Neural crest cell (in vitro differentiated cells): ENCODE measurements at regions not wholly inside any gene's neighbourhood (a gene's known extent, or its start where the extent isn't known, plus 50 kb on each side); places are given as distances from the start of the nearest gene placed in this dataset.
A peak's percentile ranks its signal among the peaks of the same experiment; 100 is the strongest.

Experiments
- DNase-seq: peaks from one replicate; pipeline ENCODE4 v3.0.0; 2021; ENCODE audit warnings: low read depth, mixed read lengths, low spot score
- H3K27ac Mint-ChIP-seq: one replicate; pipeline ENCODE4 v1.8.0; 2021; ENCODE audit warnings: mild to moderate bottlenecking, mixed read lengths; ENCODE audit not compliant: unreplicated experiment
- H3K27me3 Mint-ChIP-seq: 2 replicates; pipeline ENCODE4 v1.8.0; 2021; ENCODE audit warnings: low read depth, mild to moderate bottlenecking, mixed read lengths
- H3K36me3 Mint-ChIP-seq: 2 replicates; pipeline ENCODE4 v1.8.0; 2021; ENCODE audit warnings: low read depth, mild to moderate bottlenecking, mixed read lengths
- H3K4me1 Mint-ChIP-seq: 2 replicates; pipeline ENCODE4 v1.8.0; 2021; ENCODE audit warnings: mixed read lengths
- H3K4me3 Mint-ChIP-seq: one replicate; pipeline ENCODE4 v1.8.0; 2021; ENCODE audit warnings: mild to moderate bottlenecking, mixed read lengths
- H3K9me3 Mint-ChIP-seq: 2 replicates; pipeline ENCODE4 v1.8.0; 2021; ENCODE audit warnings: mixed read lengths
- CTCF ChIP-seq: fragments of 200-600 bp; sonication (generic); conservative IDR thresholded peaks from 2 replicates; pipeline ENCODE4 v1.5.0; 2021; ENCODE audit warnings: antibody characterized with exemption, mild to moderate bottlenecking

- Mint-ChIP-seq H3K9me3 (peaks cover 6% of the 10 kb centered on the region), H3K27ac (no peak overlapping the region), H3K27me3 (no peaks in the 10 kb centered on the region), H3K4me3 (no peak overlapping the region), H3K36me3 (no peaks in the 10 kb centered on the region), H3K4me1 (peaks cover 4% of the 10 kb centered on the region)
- peak; percentile 55 for TF ChIP-seq CTCF
- DNase-seq: peak; percentile 12
These were observed 1028.6 kb downstream of the CDH9 start for GRCh38 chr5:26009742-26010141.

- H3K27me3 Mint-ChIP-seq: no peaks in the 10 kb centered on the region
- no peak for TF ChIP-seq CTCF
- DNase-seq: no peak
- H3K4me3 Mint-ChIP-seq: no peak overlapping the region
- H3K36me3 Mint-ChIP-seq: no peaks in the 10 kb centered on the region
- no peak overlapping the region for H3K27ac Mint-ChIP-seq
- peaks cover 2% of the 10 kb centered on the region for H3K9me3 Mint-ChIP-seq
- no peaks in the 10 kb centered on the region for H3K4me1 Mint-ChIP-seq
These were observed 1034.4 kb downstream of the CDH9 start for GRCh38 chr5:26003966-26004365.

- H3K9me3 Mint-ChIP-seq: peaks cover 5% of the 10 kb centered on the region
- TF ChIP-seq CTCF: no peak
- H3K4me3 Mint-ChIP-seq: no peak overlapping the region
- no peak overlapping the region for H3K27ac Mint-ChIP-seq
- DNase-seq: no peak
- H3K36me3 Mint-ChIP-seq: no peaks in the 10 kb centered on the region
- no peaks in the 10 kb centered on the region for H3K27me3 Mint-ChIP-seq
- H3K4me1 Mint-ChIP-seq: no peaks in the 10 kb centered on the region
These were observed 1043.2 kb downstream of the CDH9 start for GRCh38 chr5:25995209-25995608.

- H3K27me3 Mint-ChIP-seq: no peaks in the 10 kb centered on the region
- no peak overlapping the region for H3K4me3 Mint-ChIP-seq
- peaks cover 5% of the 10 kb centered on the region for H3K9me3 Mint-ChIP-seq
- no peak for TF ChIP-seq CTCF
- no peaks in the 10 kb centered on the region for H3K4me1 Mint-ChIP-seq
- no peak overlapping the region for H3K27ac Mint-ChIP-seq
- no peak for DNase-seq
- no peaks in the 10 kb centered on the region for H3K36me3 Mint-ChIP-seq
These were observed 1044.7 kb downstream of the CDH9 start for GRCh38 chr5:25993701-25994100.

DNA sequence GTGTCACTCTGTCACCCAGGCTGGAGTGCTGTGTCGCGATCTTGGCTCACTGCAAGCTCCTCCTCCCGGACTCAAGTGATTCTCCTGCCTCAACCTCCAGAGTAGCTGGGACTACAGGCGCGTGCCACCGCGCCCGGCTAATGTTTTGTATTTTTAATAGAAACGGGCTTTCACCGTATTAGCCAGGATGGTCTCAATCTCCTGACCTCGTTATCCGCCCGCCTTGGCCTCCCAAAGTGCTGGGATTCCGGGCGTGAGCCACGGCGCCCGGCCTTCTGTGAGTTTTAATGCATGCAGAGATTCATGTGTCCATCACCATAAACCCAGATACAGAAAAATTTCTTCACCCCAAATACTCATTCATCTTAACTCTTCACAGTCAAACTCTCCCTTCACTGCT lies 1046.7 kb downstream of the CDH9 start:
- no peak overlapping the region for H3K27ac Mint-ChIP-seq
- H3K4me1 Mint-ChIP-seq: no peaks in the 10 kb centered on the region
- TF ChIP-seq CTCF: no peak
- no peak overlapping the region for H3K4me3 Mint-ChIP-seq
- no peak for DNase-seq
- H3K9me3 Mint-ChIP-seq: peaks cover 5% of the 10 kb centered on the region
- H3K36me3 Mint-ChIP-seq: no peaks in the 10 kb centered on the region
- H3K27me3 Mint-ChIP-seq: no peaks in the 10 kb centered on the region

- Mint-ChIP-seq H3K27me3 (no peaks in the 10 kb centered on the region), H3K4me3 (no peak overlapping the region), H3K9me3 (peaks cover 5% of the 10 kb centered on the region), H3K27ac (no peak overlapping the region), H3K36me3 (no peaks in the 10 kb centered on the region), H3K4me1 (no peaks in the 10 kb centered on the region)
- no peak for TF ChIP-seq CTCF
- DNase-seq: no peak
These were observed 1047.6 kb downstream of the CDH9 start for GRCh38 chr5:25990771-25991170.
